ENCODE measurements at regions not wholly inside any gene's neighbourhood (a gene's known extent, or its start where the extent isn't known, plus 50 kb on each side); places are given as distances from the start of the nearest gene placed in this dataset.

GRCh38 chr1:239023732-239024360, 362.5 kb upstream of the CHRM3 start:
- TF ChIP-seq CTCF (IDR thresholded peaks at IDR 0.05; ENCODE audit: insufficient read depth, low read depth, low read length): no peak
- no peak overlapping the region for H3K4me3 ChIP-seq (ENCODE audit: low read depth, low read length)
- DNase-seq (ENCODE audit: low read depth): no peak

- no peak overlapping the region for H3K4me3 ChIP-seq (ENCODE audit: low read depth, low read length)
- TF ChIP-seq CTCF (IDR thresholded peaks at IDR 0.05; ENCODE audit: insufficient read depth, low read depth, low read length): no peak
- DNase-seq (ENCODE audit: low read depth): no peak
Observed at GRCh38 chr1:239016337-239016736, 370.0 kb upstream of the CHRM3 start.

GRCh38 chr1:239011382-239011781, 375.0 kb upstream of the CHRM3 start:
- DNase-seq (ENCODE audit: low read depth): no peak
- H3K4me3 ChIP-seq (ENCODE audit: low read depth, low read length): no peak overlapping the region
- TF ChIP-seq CTCF (IDR thresholded peaks at IDR 0.05; ENCODE audit: insufficient read depth, low read depth, low read length): no peak

- DNase-seq (ENCODE audit: low read depth): no peak
- H3K4me3 ChIP-seq (ENCODE audit: low read depth, low read length): no peak overlapping the region
- TF ChIP-seq CTCF (IDR thresholded peaks at IDR 0.05; ENCODE audit: insufficient read depth, low read depth, low read length): no peak
Observed at GRCh38 chr1:239008568-239008967, 377.8 kb upstream of the CHRM3 start.

- no peak for TF ChIP-seq CTCF (IDR thresholded peaks at IDR 0.05; ENCODE audit: insufficient read depth, low read depth, low read length)
- no peak overlapping the region for H3K4me3 ChIP-seq (ENCODE audit: low read depth, low read length)
- no peak for DNase-seq (ENCODE audit: low read depth)
Observed at GRCh38 chr1:239006276-239006675, 380.1 kb upstream of the CHRM3 start.

GRCh38 chr1:238999944-239000343, 386.4 kb upstream of the CHRM3 start:
- no peak overlapping the region for H3K4me3 ChIP-seq (ENCODE audit: low read depth, low read length)
- DNase-seq (ENCODE audit: low read depth): no peak
- no peak for TF ChIP-seq CTCF (IDR thresholded peaks at IDR 0.05; ENCODE audit: insufficient read depth, low read depth, low read length)

GRCh38 chr1:238998577-238998976, 387.8 kb upstream of the CHRM3 start:
- DNase-seq (ENCODE audit: low read depth): no peak
- H3K4me3 ChIP-seq (ENCODE audit: low read depth, low read length): no peak overlapping the region
- no peak for TF ChIP-seq CTCF (IDR thresholded peaks at IDR 0.05; ENCODE audit: insufficient read depth, low read depth, low read length)
